HepG2 (cell line): ENCODE measurements at regions not wholly inside any gene's neighbourhood (a gene's known extent, or its start where the extent isn't known, plus 50 kb on each side); places are given as distances from the start of the nearest gene placed in this dataset.

Experiments
- CREM ChIP-seq, 2 experiments: sonication (generic) in 1 of 2; formaldehyde crosslinking in 1 of 2; IDR thresholded peaks; 2 replicates each; pipeline versions ENCODE4 v1.4.0 to v1.6.1; 2016 to 2020; ENCODE audit warnings: antibody characterized with exemption in 1 of 2, mild to moderate bottlenecking in 1 of 2, missing genetic modification reagents in 1 of 2
- ERF ChIP-seq: IDR thresholded peaks from 2 replicates; pipeline ENCODE4 v1.6.1; 2018; ENCODE audit warnings: missing biosample characterization, missing genetic modification reagents
- FOXO1 ChIP-seq: sonication (generic); formaldehyde crosslinking; IDR thresholded peaks from 2 replicates; pipeline ENCODE4 v1.4.0; 2020; ENCODE audit warnings: missing genetic modification reagents
- HOXA3 ChIP-seq: sonication (generic); formaldehyde crosslinking; IDR thresholded peaks from 2 replicates; pipeline ENCODE4 v1.5.0; 2020; ENCODE audit warnings: missing genetic modification reagents
- IKZF1 ChIP-seq: fragments of 450-650 bp; IDR thresholded peaks from 2 replicates; pipeline ENCODE4 v1.7.1; 2016
- KLF16 ChIP-seq, 2 experiments: sonication (generic) in 1 of 2; formaldehyde crosslinking in 1 of 2; IDR thresholded peaks; 2 replicates each; pipeline versions ENCODE4 v1.6.1 to v1.8.0; 2016 to 2023; ENCODE audit warnings: missing genetic modification reagents in 2 of 2, missing compliant biosample characterization in 1 of 2
- MYNN ChIP-seq: sonication (generic); formaldehyde crosslinking; IDR thresholded peaks from 2 replicates; pipeline ENCODE4 v1.4.0; 2020; ENCODE audit warnings: mild to moderate bottlenecking, low read depth, missing genetic modification reagents
- NFRKB ChIP-seq: fragments of 450-650 bp; IDR thresholded peaks from 2 replicates; pipeline ENCODE4 v1.6.1; 2017
- NKX3-1 ChIP-seq: sonication (generic); formaldehyde crosslinking; IDR thresholded peaks from 2 replicates; pipeline ENCODE4 v1.5.0; 2020; ENCODE audit warnings: missing genetic modification reagents
- NRL ChIP-seq: sonication (generic); formaldehyde crosslinking; IDR thresholded peaks from 2 replicates; pipeline ENCODE4 v1.5.0; 2020; ENCODE audit warnings: missing genetic modification reagents, mild to moderate bottlenecking, moderate library complexity, borderline replicate concordance
- PHF5A ChIP-seq: IDR thresholded peaks from one replicate; pipeline ENCODE4 v1.6.1; 2018; ENCODE audit warnings: low read depth, missing genetic modification reagents; ENCODE audit not compliant: unreplicated experiment
- PITX1 ChIP-seq: sonication (generic); formaldehyde crosslinking; IDR thresholded peaks from 2 replicates; pipeline ENCODE4 v1.5.1; 2020; ENCODE audit warnings: mild to moderate bottlenecking, missing genetic modification reagents
- SIN3A ChIP-seq: IDR thresholded peaks from 2 replicates; pipeline ENCODE4 v1.6.1; 2011; ENCODE audit warnings: low read depth, mild to moderate bottlenecking, control low read depth, low read length, borderline replicate concordance
- SNAI1 ChIP-seq: sonication (generic); formaldehyde crosslinking; IDR thresholded peaks from 2 replicates; pipeline ENCODE4 v1.5.0; 2020; ENCODE audit warnings: mild to moderate bottlenecking, missing genetic modification reagents, borderline replicate concordance
- SSRP1 ChIP-seq: IDR thresholded peaks from 2 replicates; pipeline ENCODE4 v1.6.1; 2016; ENCODE audit warnings: control low read depth
- TARDBP ChIP-seq: sonication (generic); formaldehyde crosslinking; IDR thresholded peaks from 2 replicates; pipeline ENCODE4 v1.8.0; 2022; ENCODE audit warnings: mild to moderate bottlenecking, missing genetic modification reagents
- TMF1 ChIP-seq: sonication (generic); formaldehyde crosslinking; IDR thresholded peaks from 2 replicates; pipeline ENCODE4 v1.8.1; 2022; ENCODE audit warnings: low read depth, missing genetic modification reagents
- XRCC5 ChIP-seq: fragments of 200-400 bp; formaldehyde crosslinking; optimal IDR thresholded peaks from 2 replicates; pipeline ENCODE3; 2017; ENCODE audit warnings: mild to moderate bottlenecking, low read length
- ZC3H4 ChIP-seq: sonication (generic); formaldehyde crosslinking; IDR thresholded peaks from 2 replicates; pipeline ENCODE4 v1.4.0; 2020; ENCODE audit warnings: missing genetic modification reagents, borderline replicate concordance
- ZNF143 ChIP-seq: sonication (generic); formaldehyde crosslinking; IDR thresholded peaks from 2 replicates; pipeline ENCODE4 v1.4.0; 2020; ENCODE audit warnings: missing genetic modification reagents
- ZNF331 ChIP-seq: sonication (generic); formaldehyde crosslinking; IDR thresholded peaks from 2 replicates; pipeline ENCODE4 v1.4.0; 2020; ENCODE audit warnings: missing genetic modification reagents
- ZNF510 ChIP-seq: sonication (generic); formaldehyde crosslinking; IDR thresholded peaks from 2 replicates; pipeline ENCODE4 v1.4.0; 2020; ENCODE audit warnings: low read depth, mild to moderate bottlenecking, missing genetic modification reagents
- ZNF605 ChIP-seq: sonication (generic); formaldehyde crosslinking; IDR thresholded peaks from 2 replicates; pipeline ENCODE4 v1.8.0; 2022; ENCODE audit warnings: mild to moderate bottlenecking, missing genetic modification reagents
- ZNF780A ChIP-seq: sonication (generic); formaldehyde crosslinking; IDR thresholded peaks from 2 replicates; pipeline ENCODE4 v1.8.0; 2022; ENCODE audit warnings: mild to moderate bottlenecking, missing genetic modification reagents, moderate library complexity
- ZNF792 ChIP-seq: IDR thresholded peaks from 2 replicates; pipeline ENCODE4 v1.6.1; 2016
- TF ChIP-seq, protein P1 (sequence below): sonication (generic); formaldehyde crosslinking; IDR thresholded peaks from 2 replicates; pipeline ENCODE4 v1.5.0; 2020; ENCODE audit warnings: missing genetic modification reagents
- TF ChIP-seq, protein P2 (sequence below): IDR thresholded peaks from 2 replicates; pipeline ENCODE4 v1.6.1; 2018; ENCODE audit warnings: missing genetic modification reagents
- TF ChIP-seq, protein P3 (sequence below): IDR thresholded peaks from 2 replicates; pipeline ENCODE4 v1.6.1; 2016; ENCODE audit warnings: mild to moderate bottlenecking
- TF ChIP-seq, protein P4 (sequence below): IDR thresholded peaks from 2 replicates; pipeline ENCODE4 v1.6.1; 2016
- TF ChIP-seq, protein P5 (sequence below): sonication (generic); formaldehyde crosslinking; IDR thresholded peaks from 2 replicates; pipeline ENCODE4 v1.5.1; 2020; ENCODE audit warnings: mild to moderate bottlenecking, moderate library complexity, missing genetic modification reagents

DNA sequence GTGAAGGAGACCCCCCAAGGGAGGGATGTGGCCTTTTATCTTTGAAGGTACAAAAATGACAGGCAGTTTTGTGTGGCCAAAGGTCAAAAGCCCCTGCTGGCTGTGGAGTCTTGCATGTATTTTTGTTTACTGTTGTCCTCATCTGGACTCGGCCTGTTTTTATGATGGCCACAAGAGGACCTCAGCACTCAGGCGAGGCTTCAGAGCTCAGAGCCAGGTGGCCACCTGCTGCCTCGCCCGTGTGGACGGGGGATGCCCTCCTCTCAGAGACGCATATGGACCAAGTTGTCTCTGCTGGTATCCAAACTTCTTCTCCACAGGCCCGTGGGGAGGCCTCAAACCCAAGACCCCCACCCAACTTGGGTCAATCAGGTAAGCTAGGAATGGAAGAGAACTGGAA is 118.2 kb downstream of the DACT2 start (continued):
- TF ChIP-seq, protein P1, sequence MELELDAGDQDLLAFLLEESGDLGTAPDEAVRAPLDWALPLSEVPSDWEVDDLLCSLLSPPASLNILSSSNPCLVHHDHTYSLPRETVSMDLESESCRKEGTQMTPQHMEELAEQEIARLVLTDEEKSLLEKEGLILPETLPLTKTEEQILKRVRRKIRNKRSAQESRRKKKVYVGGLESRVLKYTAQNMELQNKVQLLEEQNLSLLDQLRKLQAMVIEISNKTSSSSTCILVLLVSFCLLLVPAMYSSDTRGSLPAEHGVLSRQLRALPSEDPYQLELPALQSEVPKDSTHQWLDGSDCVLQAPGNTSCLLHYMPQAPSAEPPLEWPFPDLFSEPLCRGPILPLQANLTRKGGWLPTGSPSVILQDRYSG (CRISPR knock-in tag): no peak
- TF ChIP-seq SIN3A (0 out of 2 replicates have a peak, but pooled peaks have one; percentile 34), CREM (IDR thresholded peaks at IDR 0.05) (no peak), CREM (CRISPR knock-in tag; IDR thresholded peaks at IDR 0.05) (no peak), NRL (CRISPR knock-in tag) (0 out of 2 replicates have a peak, but pooled peaks have one; percentile 24), ZNF780A (CRISPR knock-in tag) (no peak), ZNF510 (CRISPR knock-in tag) (no peak), FOXO1 (CRISPR knock-in tag) (peak; percentile 76), ZC3H4 (CRISPR knock-in tag) (no peak), ERF (CRISPR knock-in tag) (no peak; the same call in 1 of the 2 replicates), TMF1 (CRISPR knock-in tag) (peak; percentile 69; the same call in 1 of the 2 replicates), MYNN (CRISPR knock-in tag) (no peak), TARDBP (CRISPR knock-in tag) (0 out of 2 replicates have a peak, but pooled peaks have one; percentile 40), SSRP1 (CRISPR knock-in tag) (no peak), ZNF792 (CRISPR knock-in tag) (no peak), NKX3-1 (no peak), ZNF331 (CRISPR knock-in tag) (peak; percentile 58; the same call in 1 of the 2 replicates), NFRKB (no peak), ZNF605 (CRISPR knock-in tag) (no peak), KLF16 (CRISPR knock-in tag; IDR thresholded peaks at IDR 0.05) (no peak), PHF5A (CRISPR knock-in tag) (no peak), HOXA3 (CRISPR knock-in tag) (peak; percentile 20; the same call in 1 of the 2 replicates), PITX1 (peak; percentile 32; the same call in 1 of the 2 replicates), XRCC5 (peak; percentile 80), SNAI1 (CRISPR knock-in tag) (no peak), IKZF1 (no peak), ZNF143 (CRISPR knock-in tag) (no peak)
- TF ChIP-seq, protein P2, sequence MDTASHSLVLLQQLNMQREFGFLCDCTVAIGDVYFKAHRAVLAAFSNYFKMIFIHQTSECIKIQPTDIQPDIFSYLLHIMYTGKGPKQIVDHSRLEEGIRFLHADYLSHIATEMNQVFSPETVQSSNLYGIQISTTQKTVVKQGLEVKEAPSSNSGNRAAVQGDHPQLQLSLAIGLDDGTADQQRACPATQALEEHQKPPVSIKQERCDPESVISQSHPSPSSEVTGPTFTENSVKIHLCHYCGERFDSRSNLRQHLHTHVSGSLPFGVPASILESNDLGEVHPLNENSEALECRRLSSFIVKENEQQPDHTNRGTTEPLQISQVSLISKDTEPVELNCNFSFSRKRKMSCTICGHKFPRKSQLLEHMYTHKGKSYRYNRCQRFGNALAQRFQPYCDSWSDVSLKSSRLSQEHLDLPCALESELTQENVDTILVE (CRISPR knock-in tag): no peak
- TF ChIP-seq, protein P3, sequence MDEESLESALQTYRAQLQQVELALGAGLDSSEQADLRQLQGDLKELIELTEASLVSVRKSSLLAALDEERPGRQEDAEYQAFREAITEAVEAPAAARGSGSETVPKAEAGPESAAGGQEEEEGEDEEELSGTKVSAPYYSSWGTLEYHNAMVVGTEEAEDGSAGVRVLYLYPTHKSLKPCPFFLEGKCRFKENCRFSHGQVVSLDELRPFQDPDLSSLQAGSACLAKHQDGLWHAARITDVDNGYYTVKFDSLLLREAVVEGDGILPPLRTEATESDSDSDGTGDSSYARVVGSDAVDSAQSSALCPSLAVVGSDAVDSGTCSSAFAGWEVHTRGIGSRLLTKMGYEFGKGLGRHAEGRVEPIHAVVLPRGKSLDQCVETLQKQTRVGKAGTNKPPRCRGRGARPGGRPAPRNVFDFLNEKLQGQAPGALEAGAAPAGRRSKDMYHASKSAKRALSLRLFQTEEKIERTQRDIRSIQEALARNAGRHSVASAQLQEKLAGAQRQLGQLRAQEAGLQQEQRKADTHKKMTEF (CRISPR knock-in tag): no peak
- TF ChIP-seq, protein P4, sequence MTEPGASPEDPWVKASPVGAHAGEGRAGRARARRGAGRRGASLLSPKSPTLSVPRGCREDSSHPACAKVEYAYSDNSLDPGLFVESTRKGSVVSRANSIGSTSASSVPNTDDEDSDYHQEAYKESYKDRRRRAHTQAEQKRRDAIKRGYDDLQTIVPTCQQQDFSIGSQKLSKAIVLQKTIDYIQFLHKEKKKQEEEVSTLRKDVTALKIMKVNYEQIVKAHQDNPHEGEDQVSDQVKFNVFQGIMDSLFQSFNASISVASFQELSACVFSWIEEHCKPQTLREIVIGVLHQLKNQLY (CRISPR knock-in tag): no peak
- TF ChIP-seq, protein P5, sequence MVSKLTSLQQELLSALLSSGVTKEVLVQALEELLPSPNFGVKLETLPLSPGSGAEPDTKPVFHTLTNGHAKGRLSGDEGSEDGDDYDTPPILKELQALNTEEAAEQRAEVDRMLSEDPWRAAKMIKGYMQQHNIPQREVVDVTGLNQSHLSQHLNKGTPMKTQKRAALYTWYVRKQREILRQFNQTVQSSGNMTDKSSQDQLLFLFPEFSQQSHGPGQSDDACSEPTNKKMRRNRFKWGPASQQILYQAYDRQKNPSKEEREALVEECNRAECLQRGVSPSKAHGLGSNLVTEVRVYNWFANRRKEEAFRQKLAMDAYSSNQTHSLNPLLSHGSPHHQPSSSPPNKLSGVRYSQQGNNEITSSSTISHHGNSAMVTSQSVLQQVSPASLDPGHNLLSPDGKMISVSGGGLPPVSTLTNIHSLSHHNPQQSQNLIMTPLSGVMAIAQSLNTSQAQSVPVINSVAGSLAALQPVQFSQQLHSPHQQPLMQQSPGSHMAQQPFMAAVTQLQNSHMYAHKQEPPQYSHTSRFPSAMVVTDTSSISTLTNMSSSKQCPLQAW (CRISPR knock-in tag): no peak
